K562 (cell line): ENCODE measurements at regions not wholly inside any gene's neighbourhood (a gene's known extent, or its start where the extent isn't known, plus 50 kb on each side); places are given as distances from the start of the nearest gene placed in this dataset.

Experiments used
- ATAC-seq: fragments of 200-7000 bp; cut with Tn5 transposase; 3 replicates; pipeline ENCODE4 v1.9.1; 2020; ENCODE audit warnings: moderate library complexity
- BruUV-seq: library from RNA; stranded (reverse); fragments of 400-500 nt; replicated peaks from 2 replicates; lab custom pipeline; 2021; lab: Mats Ljungman, UMichigan
- CTCF ChIA-PET: fragments of 300-600 bp; formaldehyde crosslinking; extraction: SDS; loops from one replicate; lab custom pipeline; 2021; ENCODE audit warnings: low intra/inter-chr PET ratio; lab: Yijun Ruan, JAX
- POLR2A ChIA-PET: fragments of 300-600, 350-650 bp; sonication (Branson Sonifier 250); formaldehyde crosslinking; extraction: SDS; loops from one replicate; lab custom pipeline; 2021; ENCODE audit warnings: antibody characterized with exemption, inconsistent platforms; lab: Yijun Ruan, JAX
- DNase-seq, 4 experiments: peaks; one replicate each; pipeline versions ENCODE4 v3.0.0 to v3.0.0-alpha.2; 2011 to 2018; ENCODE audit warnings: low spot score in 3 of 4, mixed read lengths in 3 of 4; ENCODE audit errors: extremely low read depth in 1 of 4
- FAIRE-seq: peaks from 2 replicates; lab custom pipeline; 2011; peaks lifted over from hg19 to GRCh38; lab: Jason Lieb, UNC
- H2AFZ ChIP-seq: 2 replicates; pipeline ENCODE4 v1.6.0; 2011; ENCODE audit warnings: low read depth, low read length, control low read depth, inconsistent platforms
- H3K27ac ChIP-seq: fragments of 200-600 bp; 3 replicates; pipeline ENCODE4 v1.8.0; 2011; ENCODE audit warnings: low read depth, mild to moderate bottlenecking, control low read depth, inconsistent platforms, low read length, moderate library complexity, mixed read lengths; ENCODE audit errors: extremely low read depth
- H3K27me3 ChIP-seq, 2 experiments: fragments of 300-600 bp in 1 of 2; 2 replicates in 1 of 2; 3 replicates in 1 of 2; pipeline versions ENCODE4 v1.6.0 to v1.8.0; 2011; ENCODE audit warnings: inconsistent platforms in 2 of 2, low read length in 2 of 2, mild to moderate bottlenecking in 1 of 2, mixed read lengths in 1 of 2, moderate library complexity in 1 of 2; ENCODE audit not compliant: control insufficient read depth in 2 of 2, insufficient read depth in 2 of 2
- H3K36me3 ChIP-seq: fragments of 300-600 bp; 3 replicates; pipeline ENCODE4 v1.8.0; 2011; ENCODE audit warnings: mild to moderate bottlenecking, low read length, inconsistent platforms; ENCODE audit not compliant: control insufficient read depth, insufficient read depth
- H3K4me1 ChIP-seq, 2 experiments: fragments of 200-600 bp in 1 of 2; replicated peaks in 1 of 2; 2 replicates in 1 of 2; 3 replicates in 1 of 2; pipeline versions ENCODE4 v1.5.1 to v1.8.0; 2011; ENCODE audit warnings: inconsistent platforms in 2 of 2, low read length in 2 of 2, mild to moderate bottlenecking in 1 of 2, mixed read lengths in 1 of 2, moderate library complexity in 1 of 2; ENCODE audit not compliant: control insufficient read depth in 2 of 2, insufficient read depth in 2 of 2
- H3K4me2 ChIP-seq: 2 replicates; pipeline ENCODE4 v1.6.1; 2011; ENCODE audit warnings: low read length, control low read depth, inconsistent platforms, mixed read lengths; ENCODE audit not compliant: insufficient read depth
- H3K4me3 ChIP-seq: fragments of 200-600 bp; sonication (generic), shearing (Covaris generic); 2 replicates; pipeline ENCODE4 v1.5.1; 2016; ENCODE audit warnings: control low read depth, inconsistent platforms
- H3K79me2 ChIP-seq: fragments of 200-600 bp; 3 replicates; pipeline ENCODE4 v1.8.0; 2011; ENCODE audit warnings: low read length, inconsistent platforms; ENCODE audit not compliant: control insufficient read depth, insufficient read depth
- H3K9ac ChIP-seq, 2 experiments: 2 replicates each; pipeline versions ENCODE4 v1.6.0 to v1.6.1; 2011; ENCODE audit warnings: low read depth in 2 of 2, low read length in 2 of 2, control low read depth in 1 of 2, inconsistent platforms in 1 of 2, mild to moderate bottlenecking in 1 of 2, mixed read lengths in 1 of 2; ENCODE audit not compliant: insufficient read depth in 1 of 2
- H3K9me1 ChIP-seq: one replicate; pipeline ENCODE4 v1.6.0; 2011; ENCODE audit warnings: inconsistent platforms, mild to moderate bottlenecking, low read length, moderate library complexity; ENCODE audit not compliant: control insufficient read depth, insufficient read depth
- H3K9me3 ChIP-seq: replicated peaks from 2 replicates; pipeline ENCODE4 v1.5.1; 2011; ENCODE audit warnings: low read depth, low read length, inconsistent platforms; ENCODE audit not compliant: control insufficient read depth, insufficient read depth
- H4K20me1 ChIP-seq: replicated peaks from 2 replicates; pipeline ENCODE4 v1.6.1; 2011; ENCODE audit warnings: low read length, inconsistent platforms, mixed read lengths; ENCODE audit not compliant: control insufficient read depth, insufficient read depth
- CBFA2T2 ChIP-seq: fragments of 450-650 bp; conservative IDR thresholded peaks from 2 replicates; pipeline ENCODE4 v1.6.1; 2017; ENCODE audit warnings: mild to moderate bottlenecking
- KAT2B ChIP-seq: IDR thresholded peaks from one replicate; pipeline ENCODE4 v1.6.1; 2012; ENCODE audit warnings: low read depth, mild to moderate bottlenecking, control low read depth, inconsistent platforms, low read length, moderate library complexity
- L3MBTL2 ChIP-seq: fragments of 450-650 bp; IDR thresholded peaks from 2 replicates; pipeline ENCODE4 v1.6.1; 2016; ENCODE audit warnings: mild to moderate bottlenecking, moderate library complexity
- LCOR ChIP-seq: sonication (generic); formaldehyde crosslinking; IDR thresholded peaks from 2 replicates; pipeline ENCODE4 v1.8.0; 2022; ENCODE audit warnings: mild to moderate bottlenecking, missing genetic modification reagents
- MYBL2 ChIP-seq, 2 experiments: fragments of 450-650 bp in 1 of 2; sonication (generic) in 1 of 2; formaldehyde crosslinking in 1 of 2; IDR thresholded peaks; 2 replicates each; pipeline versions ENCODE4 v1.6.1 to v1.8.1; 2017 to 2022; ENCODE audit warnings: borderline replicate concordance in 1 of 2, inconsistent platforms in 1 of 2, low read depth in 1 of 2, mild to moderate bottlenecking in 1 of 2, missing genetic modification reagents in 1 of 2, moderate library complexity in 1 of 2
- PHF21A ChIP-seq: fragments of 450-650 bp; IDR thresholded peaks from 2 replicates; pipeline ENCODE4 v1.6.1; 2017; ENCODE audit warnings: low read depth, borderline replicate concordance
- RFX7 ChIP-seq: fragments of 250-450 bp; sonication (Bioruptor Pico); IDR thresholded peaks from 2 replicates; pipeline ENCODE4 v1.5.1; 2021; ENCODE audit warnings: mild to moderate bottlenecking
- XRCC4 ChIP-seq: IDR thresholded peaks from one replicate; pipeline ENCODE4 v1.6.1; 2011; ENCODE audit not compliant: insufficient read depth, insufficient read length; ENCODE audit errors: extremely low read depth
- WGBS: fragments of 100-300 bp; shearing (Covaris generic); methylation state at CpG from one replicate; pipeline ENCODE4 v1.1.6; 2016; ENCODE audit warnings: low coverage, mixed read lengths; ENCODE audit not compliant: insufficient coverage; ENCODE audit errors: missing lambda C conversion rate; 5-methylcytosine and 5-hydroxymethylcytosine counted together
- in situ Hi-C: fragments of 300-500 bp; cut with MboI; formaldehyde crosslinking; loops from 4 replicates; pipeline ENCODE4 v1.15.0; 2018; ENCODE audit warnings: inconsistent platforms, mixed read lengths
- intact Hi-C: fragments of 100-400 bp; cut with micrococcal nuclease; formaldehyde crosslinking; loops from 2 replicates; pipeline ENCODE4 v1.14.2; 2022
- TF ChIP-seq, protein P1 (sequence below): IDR thresholded peaks from 3 replicates; pipeline ENCODE4 v1.6.1; 2011; ENCODE audit warnings: borderline replicate concordance, mild to moderate bottlenecking; ENCODE audit not compliant: insufficient read length, insufficient read depth
- TF ChIP-seq, protein P2 (sequence below): conservative IDR thresholded peaks from 2 replicates; pipeline ENCODE4 v1.6.1; 2011; ENCODE audit warnings: low read depth, mild to moderate bottlenecking, low read length; ENCODE audit not compliant: control insufficient read depth

DNA sequence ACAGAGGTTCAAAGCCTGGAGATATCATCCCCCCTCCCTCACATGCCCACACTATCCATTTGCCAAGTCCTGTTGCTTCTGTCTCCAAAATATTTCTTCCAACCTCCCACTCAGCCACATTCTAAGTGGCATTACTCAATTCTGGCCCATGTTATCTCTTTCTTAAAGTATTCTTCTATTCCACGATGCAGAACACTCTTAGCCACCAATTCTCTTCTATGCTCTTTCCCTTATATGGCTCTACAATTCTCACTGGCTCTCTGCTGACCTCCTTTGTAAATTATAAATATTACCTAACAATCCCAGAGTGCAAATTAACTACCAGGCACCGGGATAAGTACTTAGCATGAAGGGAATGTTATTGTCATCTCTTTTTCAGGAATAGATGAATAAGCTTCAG is 82.4 kb downstream of the KCNJ2 start (continued):
- TF ChIP-seq, protein P1, sequence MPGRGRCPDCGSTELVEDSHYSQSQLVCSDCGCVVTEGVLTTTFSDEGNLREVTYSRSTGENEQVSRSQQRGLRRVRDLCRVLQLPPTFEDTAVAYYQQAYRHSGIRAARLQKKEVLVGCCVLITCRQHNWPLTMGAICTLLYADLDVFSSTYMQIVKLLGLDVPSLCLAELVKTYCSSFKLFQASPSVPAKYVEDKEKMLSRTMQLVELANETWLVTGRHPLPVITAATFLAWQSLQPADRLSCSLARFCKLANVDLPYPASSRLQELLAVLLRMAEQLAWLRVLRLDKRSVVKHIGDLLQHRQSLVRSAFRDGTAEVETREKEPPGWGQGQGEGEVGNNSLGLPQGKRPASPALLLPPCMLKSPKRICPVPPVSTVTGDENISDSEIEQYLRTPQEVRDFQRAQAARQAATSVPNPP: no peak
- no peak for TF ChIP-seq KAT2B
- no peak for TF ChIP-seq PHF21A

DNA sequence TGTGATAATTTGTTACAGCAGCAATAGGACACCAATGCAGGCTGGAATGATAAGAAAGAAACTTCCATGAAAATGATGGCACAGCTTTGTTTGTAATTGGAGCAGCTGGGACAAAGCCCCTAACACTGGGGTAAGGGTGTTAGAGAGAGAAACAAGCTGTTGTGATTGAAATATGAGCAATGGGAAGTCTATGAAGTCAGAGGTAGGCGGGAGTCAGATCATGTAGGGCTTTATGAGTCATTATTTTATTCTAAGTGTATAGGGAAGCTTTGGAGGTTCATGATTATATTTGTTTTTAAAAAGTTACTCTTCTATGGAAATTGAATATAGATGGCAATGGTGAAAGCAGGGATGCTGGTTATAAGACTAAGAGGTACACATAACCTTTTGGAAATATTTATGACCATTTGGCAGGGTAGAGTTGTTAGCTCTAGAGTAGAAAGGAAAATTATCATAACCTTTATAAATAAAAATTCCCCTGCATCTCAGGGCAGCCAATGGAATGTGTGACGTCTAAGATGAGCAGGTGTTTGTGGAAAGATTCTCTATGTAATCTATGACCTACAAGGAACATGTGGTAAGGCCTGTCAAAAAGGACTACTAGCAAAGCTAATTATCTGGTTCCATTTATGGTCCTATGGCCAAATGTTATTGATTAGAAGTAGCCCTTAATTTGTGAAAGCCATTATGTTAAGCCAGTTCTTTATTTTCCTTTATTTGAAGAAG is 85.6 kb downstream of the KCNJ2 start:
- CTCF ChIA-PET: no interaction called here
- no peaks in the 10 kb centered on the region for H3K9me1 ChIP-seq
- H3K4me3 ChIP-seq: no peak overlapping the region
- no TSS peak for BruUV-seq
- POLR2A ChIA-PET: no interaction called here
- no peak overlapping the region for H3K9ac ChIP-seq
- H3K27me3 ChIP-seq: no peaks in the 10 kb centered on the region
- in situ Hi-C loops: no loop called here
- intact Hi-C loops: no loop called here
- no peak overlapping the region for H2AFZ ChIP-seq
- no peaks in the 10 kb centered on the region for H3K4me1 ChIP-seq
- H4K20me1 ChIP-seq: no peaks in the 10 kb centered on the region
- DNase-seq (no peak), FAIRE-seq (no peak), ATAC-seq (no peak)
- no peaks in the 10 kb centered on the region for H3K79me2 ChIP-seq
- 0% methylated on average over 2 of the region's 2 CpGs for WGBS
- TF ChIP-seq, protein P2, sequence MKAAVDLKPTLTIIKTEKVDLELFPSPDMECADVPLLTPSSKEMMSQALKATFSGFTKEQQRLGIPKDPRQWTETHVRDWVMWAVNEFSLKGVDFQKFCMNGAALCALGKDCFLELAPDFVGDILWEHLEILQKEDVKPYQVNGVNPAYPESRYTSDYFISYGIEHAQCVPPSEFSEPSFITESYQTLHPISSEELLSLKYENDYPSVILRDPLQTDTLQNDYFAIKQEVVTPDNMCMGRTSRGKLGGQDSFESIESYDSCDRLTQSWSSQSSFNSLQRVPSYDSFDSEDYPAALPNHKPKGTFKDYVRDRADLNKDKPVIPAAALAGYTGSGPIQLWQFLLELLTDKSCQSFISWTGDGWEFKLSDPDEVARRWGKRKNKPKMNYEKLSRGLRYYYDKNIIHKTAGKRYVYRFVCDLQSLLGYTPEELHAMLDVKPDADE: no peak
- TF ChIP-seq CBFA2T2 (no peak), RFX7 (no peak), XRCC4 (no peak), LCOR (CRISPR knock-in tag) (no peak), MYBL2 (IDR thresholded peaks at IDR 0.05; ENCODE audit: low read depth) (no peak), MYBL2 (CRISPR knock-in tag; IDR thresholded peaks at IDR 0.05; ENCODE audit: borderline replicate concordance) (no peak), L3MBTL2 (no peak)
- H3K9me3 ChIP-seq: no peaks in the 10 kb centered on the region
- no peaks in the 10 kb centered on the region for H3K36me3 ChIP-seq
- no peak overlapping the region for H3K27ac ChIP-seq
- H3K4me2 ChIP-seq: no peak overlapping the region
